Breast epithelium (tissue), 4 donors: ENCODE measurements at regions not wholly inside any gene's neighbourhood (a gene's known extent, or its start where the extent isn't known, plus 50 kb on each side); places are given as distances from the start of the nearest gene placed in this dataset.

Source experiments
- DNase-seq, 2 donors: peaks; one replicate each; pipeline ENCODE4 v3.0.0-alpha.2; 2019; ENCODE audit warnings: low spot score in 2 of 2
- H3K27ac ChIP-seq, 2 donors: fragments of 200-600 bp; sonication (generic) in 1 of 2; one replicate each; pipeline ENCODE4 v1.5.1; 2016 to 2019; ENCODE audit warnings: mild to moderate bottlenecking in 1 of 2
- H3K27me3 ChIP-seq, 2 donors: fragments of 200-600 bp; sonication (generic) in 1 of 2; one replicate each; pipeline versions ENCODE4 v1.5.1 to v1.6.0; 2017 to 2019; ENCODE audit warnings: control low read depth in 1 of 2, mild to moderate bottlenecking in 1 of 2
- H3K36me3 ChIP-seq: fragments of 200-600 bp; one replicate; pipeline ENCODE4 v1.5.1; 2019
- H3K4me1 ChIP-seq, 2 donors: fragments of 200-600 bp; sonication (generic); one replicate each; pipeline ENCODE4 v1.5.1; 2016 to 2019; ENCODE audit warnings: control low read depth in 1 of 2
- H3K4me3 ChIP-seq, 3 donors: fragments of 200-600 bp; sonication (generic); 1 replicate in 2 of 3; 2 replicates in 1 of 3; pipeline ENCODE4 v1.5.1; 2016 to 2019; ENCODE audit warnings: mild to moderate bottlenecking in 3 of 3, moderate library complexity in 2 of 3
- H3K9me3 ChIP-seq, 2 donors: fragments of 200-600 bp; sonication (generic) in 1 of 2; one replicate each; pipeline ENCODE4 v1.5.1; 2016 to 2019; ENCODE audit warnings: control low read depth in 1 of 2
- POLR2A ChIP-seq: fragments of 450-650 bp; IDR thresholded peaks from one replicate; pipeline ENCODE4 v1.6.1; 2016; ENCODE audit warnings: antibody characterized with exemption, mild to moderate bottlenecking, moderate library complexity
- POLR2AphosphoS5 ChIP-seq, 3 donors: sonication (generic); formaldehyde crosslinking; IDR thresholded peaks; one replicate each; pipeline ENCODE4 v1.6.1; 2017; ENCODE audit warnings: antibody characterized with exemption in 3 of 3
- intact Hi-C: fragments of 100-400 bp; cut with DNase I; formaldehyde crosslinking; loops from one replicate; pipeline ENCODE4 v1.15.1; 2023; ENCODE audit warnings: low total_unique reads
- TF ChIP-seq, protein P1 (sequence below), 3 donors: fragments of 450-650 bp; IDR thresholded peaks; one replicate each; pipeline ENCODE4 v1.5.1; 2016 to 2017; ENCODE audit warnings: antibody characterized with exemption in 3 of 3, mild to moderate bottlenecking in 3 of 3, moderate library complexity in 3 of 3

DNA sequence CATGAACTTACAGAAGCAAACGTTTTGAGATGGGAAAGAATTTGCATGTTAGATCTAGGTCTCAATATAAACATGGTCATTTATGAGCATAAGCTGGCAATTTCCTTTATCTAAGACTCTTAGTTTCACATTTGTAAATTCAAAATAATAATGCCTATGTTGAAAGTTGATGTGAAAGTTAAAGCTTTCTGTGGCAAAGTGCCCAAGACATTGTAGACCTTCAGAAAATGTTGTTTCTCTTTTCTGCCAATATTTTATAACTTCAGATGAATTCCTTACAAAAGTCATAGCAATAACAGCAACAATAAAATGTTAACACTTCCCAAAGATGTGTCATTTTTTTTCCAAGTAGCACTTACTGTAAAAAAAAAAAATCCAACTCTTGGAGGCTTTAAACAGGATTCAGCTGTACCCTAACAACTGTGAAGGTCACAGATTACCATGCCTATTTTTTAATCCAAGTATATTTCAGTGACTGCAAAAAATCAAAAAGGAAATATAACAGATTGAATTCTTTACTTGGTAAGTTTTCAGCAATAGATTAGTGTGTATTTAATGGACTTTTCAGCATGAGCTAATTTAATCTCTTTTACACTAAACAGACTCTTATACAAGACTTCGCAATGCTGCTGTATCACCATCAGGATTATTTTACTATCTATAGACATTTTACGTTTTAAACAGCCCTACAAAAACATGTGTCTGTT is 206.5 kb upstream of the PDE5A start:
- Histone ChIP-seq H3K36me3 (no peaks in the 10 kb centered on the region), H3K27me3 (no peaks in the 10 kb centered on the region), H3K9me3 (no peaks in the 10 kb centered on the region), H3K27ac (no peak overlapping the region), H3K4me3 (no peak overlapping the region), H3K4me1 (no peaks in the 10 kb centered on the region)
- no peak for DNase-seq
- no peak for TF ChIP-seq POLR2A
- TF ChIP-seq, protein P1, sequence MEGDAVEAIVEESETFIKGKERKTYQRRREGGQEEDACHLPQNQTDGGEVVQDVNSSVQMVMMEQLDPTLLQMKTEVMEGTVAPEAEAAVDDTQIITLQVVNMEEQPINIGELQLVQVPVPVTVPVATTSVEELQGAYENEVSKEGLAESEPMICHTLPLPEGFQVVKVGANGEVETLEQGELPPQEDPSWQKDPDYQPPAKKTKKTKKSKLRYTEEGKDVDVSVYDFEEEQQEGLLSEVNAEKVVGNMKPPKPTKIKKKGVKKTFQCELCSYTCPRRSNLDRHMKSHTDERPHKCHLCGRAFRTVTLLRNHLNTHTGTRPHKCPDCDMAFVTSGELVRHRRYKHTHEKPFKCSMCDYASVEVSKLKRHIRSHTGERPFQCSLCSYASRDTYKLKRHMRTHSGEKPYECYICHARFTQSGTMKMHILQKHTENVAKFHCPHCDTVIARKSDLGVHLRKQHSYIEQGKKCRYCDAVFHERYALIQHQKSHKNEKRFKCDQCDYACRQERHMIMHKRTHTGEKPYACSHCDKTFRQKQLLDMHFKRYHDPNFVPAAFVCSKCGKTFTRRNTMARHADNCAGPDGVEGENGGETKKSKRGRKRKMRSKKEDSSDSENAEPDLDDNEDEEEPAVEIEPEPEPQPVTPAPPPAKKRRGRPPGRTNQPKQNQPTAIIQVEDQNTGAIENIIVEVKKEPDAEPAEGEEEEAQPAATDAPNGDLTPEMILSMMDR (IDR thresholded peaks at IDR 0.05) = no peak
- TF ChIP-seq POLR2AphosphoS5 (IDR thresholded peaks at IDR 0.05) = no peak
- intact Hi-C loops = no loop called here

DNA sequence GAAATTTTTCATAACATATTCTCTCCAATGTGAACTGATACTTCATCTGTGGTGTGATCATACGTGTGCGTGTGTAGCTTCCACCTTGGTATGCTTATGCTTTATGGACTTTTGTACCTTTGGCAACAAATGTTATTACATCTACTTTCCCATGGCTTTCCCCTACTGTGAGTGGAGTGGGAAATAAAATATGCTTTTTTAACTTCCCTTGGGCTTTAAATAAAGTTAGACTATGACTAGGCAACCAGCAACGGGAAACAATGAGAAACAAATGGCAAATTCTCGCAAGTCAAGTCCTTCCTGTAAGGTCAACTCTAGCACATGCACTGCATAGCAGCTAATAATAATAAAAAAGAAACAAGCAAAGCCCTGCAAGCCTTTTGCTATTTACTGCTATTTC is 205.0 kb upstream of the PDE5A start:
- Histone ChIP-seq H3K4me1 (no peaks in the 10 kb centered on the region), H3K9me3 (no peaks in the 10 kb centered on the region), H3K27me3 (no peaks in the 10 kb centered on the region), H3K27ac (no peak overlapping the region), H3K4me3 (no peak overlapping the region), H3K36me3 (no peaks in the 10 kb centered on the region)
- no peak for DNase-seq
- TF ChIP-seq POLR2A = no peak
- TF ChIP-seq, protein P1 (IDR thresholded peaks at IDR 0.05) = no peak
- TF ChIP-seq POLR2AphosphoS5 (IDR thresholded peaks at IDR 0.05) = no peak
- intact Hi-C loops = no loop called here

DNA sequence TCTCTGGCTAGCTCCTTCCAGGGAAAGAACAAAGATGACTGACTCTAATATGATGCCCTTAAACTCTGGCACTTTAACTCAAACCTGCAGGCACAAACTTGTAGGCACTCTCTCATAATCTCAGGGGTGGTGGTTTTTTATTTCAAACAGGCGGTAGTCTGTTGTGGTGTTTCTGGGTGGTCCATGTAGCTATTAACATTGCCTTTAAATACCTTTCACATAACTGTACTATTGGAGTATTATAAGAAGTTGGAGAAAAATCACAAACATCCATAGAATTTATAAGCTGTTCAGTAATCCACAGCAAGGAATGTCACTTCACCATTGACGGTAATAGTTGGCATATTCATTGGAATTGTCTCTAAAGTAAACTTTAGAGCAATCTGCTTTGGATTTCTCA is 204.2 kb upstream of the PDE5A start:
- DNase-seq = no peak
- no peak overlapping the region for H3K27ac ChIP-seq
- intact Hi-C loops = no loop called here
- H3K4me1 ChIP-seq = no peaks in the 10 kb centered on the region
- H3K4me3 ChIP-seq = no peak overlapping the region
- no peaks in the 10 kb centered on the region for H3K27me3 ChIP-seq
- peaks cover 0 to 4% of the 10 kb centered on the region in 2 donors for H3K9me3 ChIP-seq
- TF ChIP-seq, protein P1 (IDR thresholded peaks at IDR 0.05) = no peak
- no peak for TF ChIP-seq POLR2AphosphoS5 (IDR thresholded peaks at IDR 0.05)
- TF ChIP-seq POLR2A = no peak
- no peaks in the 10 kb centered on the region for H3K36me3 ChIP-seq

DNA sequence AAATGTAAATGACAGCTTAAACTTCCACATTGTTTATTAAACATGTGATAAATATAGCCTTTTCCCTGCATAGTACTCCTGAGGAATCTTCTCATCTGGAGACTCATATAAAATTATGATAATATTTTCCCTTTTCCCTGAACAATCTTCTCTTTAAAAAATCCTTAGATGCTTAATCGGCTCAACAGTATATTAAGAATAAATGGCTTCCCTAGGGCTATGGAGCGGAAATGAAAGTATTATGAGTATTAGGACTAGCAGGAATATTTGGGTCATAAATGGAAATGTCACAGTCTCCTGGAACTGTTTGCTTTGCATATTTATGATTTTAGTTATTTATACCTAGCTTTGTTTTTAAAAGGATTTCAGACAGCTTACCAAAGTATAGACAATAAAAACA is 200.7 kb upstream of the PDE5A start:
- Histone ChIP-seq H3K27ac (no peak overlapping the region), H3K4me1 (no peaks in the 10 kb centered on the region), H3K27me3 (no peaks in the 10 kb centered on the region), H3K36me3 (no peaks in the 10 kb centered on the region), H3K4me3 (no peak overlapping the region), H3K9me3 (peaks cover 0 to 4% of the 10 kb centered on the region in 2 donors)
- TF ChIP-seq, protein P1 (IDR thresholded peaks at IDR 0.05) = no peak
- TF ChIP-seq POLR2A (no peak), POLR2AphosphoS5 (IDR thresholded peaks at IDR 0.05) (no peak)
- no peak for DNase-seq
- intact Hi-C loops = no loop called here

DNA sequence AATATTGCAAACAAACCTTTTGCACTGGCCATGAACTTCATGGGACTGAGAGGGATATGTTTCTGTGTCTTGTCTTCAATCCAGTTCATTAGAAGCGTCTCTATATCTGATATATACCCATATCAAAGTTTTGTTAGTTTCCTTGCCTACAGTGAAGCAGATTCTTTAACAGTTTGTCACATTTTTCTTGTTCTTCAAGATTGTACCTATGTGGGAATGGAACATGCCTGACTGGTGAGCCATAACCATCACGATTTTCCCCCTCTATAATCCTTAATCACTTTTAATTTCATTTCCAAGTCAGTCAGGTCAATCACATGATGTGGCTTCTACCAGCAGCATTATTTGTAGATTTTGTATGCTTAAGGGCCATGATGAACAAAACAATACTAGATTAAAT is 197.1 kb upstream of the PDE5A start:
- no peak for TF ChIP-seq POLR2A
- no peak for TF ChIP-seq POLR2AphosphoS5 (IDR thresholded peaks at IDR 0.05)
- TF ChIP-seq, protein P1 (IDR thresholded peaks at IDR 0.05) = no peak
- DNase-seq = no peak
- intact Hi-C loops = no loop called here
- no peak overlapping the region for H3K4me3 ChIP-seq
- H3K27me3 ChIP-seq = no peaks in the 10 kb centered on the region
- peaks cover 0 to 4% of the 10 kb centered on the region in 2 donors for H3K9me3 ChIP-seq
- H3K36me3 ChIP-seq = no peaks in the 10 kb centered on the region
- H3K4me1 ChIP-seq = no peaks in the 10 kb centered on the region
- H3K27ac ChIP-seq = no peak overlapping the region
